B cell (primary cell): ENCODE measurements at regions not wholly inside any gene's neighbourhood (a gene's known extent, or its start where the extent isn't known, plus 50 kb on each side); places are given as distances from the start of the nearest gene placed in this dataset.

Source experiments
- ATAC-seq: fragments of 200-7000 bp; cut with Tn5 transposase; one replicate; pipeline ENCODE4 v1.10.0; 2021; ENCODE audit warnings: low read depth, mild to moderate bottlenecking, moderate number of reproducible peaks, moderate library complexity
- CTCF ChIA-PET: fragments of 350-600 bp; sonication (Branson Sonifier 250); formaldehyde crosslinking; loops from one replicate; lab custom pipeline; 2021; ENCODE audit warnings: antibody characterized with exemption, inconsistent platforms; lab: Charles Lee
- POLR2A ChIA-PET: fragments of 350-600 bp; sonication (Branson Sonifier 250); formaldehyde crosslinking; loops from one replicate; lab custom pipeline; 2021; ENCODE audit warnings: antibody characterized with exemption; lab: Charles Lee
- DNase-seq: peaks from one replicate; pipeline ENCODE4 v3.0.0; 2013
- H2AFZ ChIP-seq: 2 replicates; pipeline ENCODE4 v1.6.1; 2012; ENCODE audit warnings: mild to moderate bottlenecking, low read depth, low read length; ENCODE audit not compliant: insufficient read depth, poor library complexity, severe bottlenecking
- H3K27ac ChIP-seq, 2 donors: 1 replicate in 1 of 2; 2 replicates in 1 of 2; pipeline ENCODE4 v1.5.1; 2012 to 2013; ENCODE audit warnings: low read length in 2 of 2, mild to moderate bottlenecking in 2 of 2, moderate library complexity in 1 of 2
- H3K27me3 ChIP-seq, 4 experiments: fragments of 200-600 bp in 1 of 4; sonication (generic) in 1 of 4; replicated peaks in 1 of 4; 1 replicate in 2 of 4; 2 replicates in 2 of 4; pipeline versions ENCODE4 v1.6.1 to v1.7.0; 2013 to 2016; ENCODE audit warnings: low read length in 3 of 4, mild to moderate bottlenecking in 2 of 4, mixed read lengths in 1 of 4, moderate library complexity in 1 of 4; ENCODE audit not compliant: insufficient read depth in 4 of 4, control insufficient read depth in 3 of 4; ENCODE audit errors: control extremely low read depth in 1 of 4
- H3K36me3 ChIP-seq, 2 experiments: replicated peaks in 1 of 2; 1 replicate in 1 of 2; 2 replicates in 1 of 2; pipeline versions ENCODE4 v1.6.1 to v1.7.1; 2013; ENCODE audit warnings: low read length in 1 of 2; ENCODE audit not compliant: insufficient read depth in 2 of 2, control insufficient read depth in 1 of 2; ENCODE audit errors: control extremely low read depth in 1 of 2, extremely low read depth in 1 of 2
- H3K4me1 ChIP-seq, 2 donors: fragments of 200-600 bp in 1 of 2; sonication (generic) in 1 of 2; 1 replicate in 1 of 2; 2 replicates in 1 of 2; pipeline versions ENCODE4 v1.5.1 to v1.6.1; 2013 to 2017; ENCODE audit warnings: low read length in 2 of 2; ENCODE audit not compliant: control insufficient read depth in 2 of 2, insufficient read depth in 2 of 2
- H3K4me2 ChIP-seq: replicated peaks from 2 replicates; pipeline ENCODE3; 2012; ENCODE audit warnings: mild to moderate bottlenecking, low read depth, low read length; ENCODE audit not compliant: poor library complexity, severe bottlenecking
- H3K4me3 ChIP-seq, 5 experiments: fragments of 200-600 bp in 1 of 5; sonication (generic) in 1 of 5; 1 replicate in 3 of 5; 2 replicates in 2 of 5; pipeline versions ENCODE4 v1.5.1 to v1.7.0; 2011 to 2016; ENCODE audit warnings: low read length in 4 of 5, mild to moderate bottlenecking in 4 of 5, low read depth in 2 of 5, control low read depth in 1 of 5, moderate library complexity in 1 of 5; ENCODE audit not compliant: insufficient read depth in 1 of 5; ENCODE audit errors: control extremely low read depth in 1 of 5, extremely low read depth in 1 of 5
- H3K79me2 ChIP-seq: fragments of 200-600 bp; sonication (generic); one replicate; pipeline ENCODE4 v1.6.0; 2016; ENCODE audit warnings: low read length; ENCODE audit not compliant: control insufficient read depth, insufficient read depth
- H3K9ac ChIP-seq: fragments of 200-600 bp; sonication (generic); 2 replicates; pipeline ENCODE4 v1.6.1; 2017; ENCODE audit warnings: mild to moderate bottlenecking, low read length, moderate library complexity
- H3K9me3 ChIP-seq, 3 donors: one replicate each; pipeline versions ENCODE4 v1.6.1 to v1.7.1; 2013; ENCODE audit warnings: low read length in 2 of 3; ENCODE audit not compliant: control insufficient read depth in 2 of 3, insufficient read depth in 1 of 3; ENCODE audit errors: control extremely low read depth in 1 of 3
- H4K20me1 ChIP-seq: 2 replicates; pipeline ENCODE4 v1.6.0; 2012; ENCODE audit warnings: mild to moderate bottlenecking, low read length; ENCODE audit not compliant: insufficient read depth, control insufficient read depth, poor library complexity, severe bottlenecking
- H3K27ac Mint-ChIP-seq: one replicate; pipeline ENCODE4 v1.8.0; 2021; ENCODE audit warnings: mixed read lengths
- H3K27me3 Mint-ChIP-seq: one replicate; pipeline ENCODE4 v1.8.0; 2021; ENCODE audit warnings: mixed read lengths
- H3K4me1 Mint-ChIP-seq: one replicate; pipeline ENCODE4 v1.8.0; 2021; ENCODE audit warnings: mixed read lengths
- H3K4me3 Mint-ChIP-seq: one replicate; pipeline ENCODE4 v1.8.0; 2021; ENCODE audit warnings: mixed read lengths
- H3K9me3 Mint-ChIP-seq: one replicate; pipeline ENCODE4 v1.8.0; 2022; ENCODE audit warnings: mixed read lengths; ENCODE audit not compliant: insufficient read depth
- CTCF ChIP-seq: fragments of 200-600 bp; IDR thresholded peaks from one replicate; pipeline ENCODE4 v1.8.0; 2022; ENCODE audit warnings: antibody characterized with exemption, mild to moderate bottlenecking
- EZH2 ChIP-seq: IDR thresholded peaks from 2 replicates; pipeline ENCODE4 v1.6.1; 2012; ENCODE audit warnings: borderline replicate concordance, low read depth, mild to moderate bottlenecking, moderate library complexity, low read length; ENCODE audit not compliant: insufficient read depth, poor library complexity, severe bottlenecking
- WGBS: methylation state at CpG from one replicate; pipeline ENCODE4 v1.1.5; 2013; ENCODE audit warnings: missing lambda C conversion rate; ENCODE audit not compliant: insufficient coverage; 5-methylcytosine and 5-hydroxymethylcytosine counted together
- intact Hi-C: fragments of 100-400 bp; cut with micrococcal nuclease; formaldehyde crosslinking; loops from one replicate; pipeline ENCODE4 v1.10.0; 2022

GRCh38 chr18:23353459-23353858, 99.6 kb upstream of the RIOK3 start:
- no peak for ATAC-seq
- no peak for DNase-seq
- TF ChIP-seq EZH2: no peak
- TF ChIP-seq CTCF: no peak
- Histone ChIP-seq H3K4me3 (no peak overlapping the region), H3K9ac (no peak overlapping the region), H3K4me1 (peaks cover 5 to 14% of the 10 kb centered on the region in 2 donors), H4K20me1 (no peaks in the 10 kb centered on the region), H3K4me2 (no peak overlapping the region), H3K27ac (no peak overlapping the region), H3K36me3 (peaks cover 4 to 33% of the 10 kb centered on the region in 2 experiments), H2AFZ (no peak overlapping the region), H3K79me2 (no peaks in the 10 kb centered on the region), H3K27me3 (no peaks in the 10 kb centered on the region), H3K9me3 (peaks cover 0 to 8% (median 0%) of the 10 kb centered on the region in 3 donors)
- H3K27ac Mint-ChIP-seq: peak overlapping the region; percentile 6
- H3K4me1 Mint-ChIP-seq: peaks cover 22% of the 10 kb centered on the region
- 46% methylated on average over 3 of the region's 3 CpGs for WGBS
- intact Hi-C loops: loop anchor here (10.0 kb wide), 1 partner anchor 151 kb away; the partner anchor contains the start of gene RMC1
- CTCF ChIA-PET: interaction anchor here (0.6 to 11.5 kb wide), 3 partner anchors 116 to 281 kb away, joined by 3 to 182 read pairs (median 3); partner anchors contain the start of gene CABLES1
- H3K27me3 Mint-ChIP-seq: no peaks in the 10 kb centered on the region
- POLR2A ChIA-PET: interaction anchor here (0.5 to 0.7 kb wide), 3 partner anchors 90 to 171 kb away, joined by 6 to 15 read pairs (median 9); no protein-coding TSS in a partner anchor
- H3K9me3 Mint-ChIP-seq: peaks cover 5% of the 10 kb centered on the region
- no peak overlapping the region for H3K4me3 Mint-ChIP-seq

DNA sequence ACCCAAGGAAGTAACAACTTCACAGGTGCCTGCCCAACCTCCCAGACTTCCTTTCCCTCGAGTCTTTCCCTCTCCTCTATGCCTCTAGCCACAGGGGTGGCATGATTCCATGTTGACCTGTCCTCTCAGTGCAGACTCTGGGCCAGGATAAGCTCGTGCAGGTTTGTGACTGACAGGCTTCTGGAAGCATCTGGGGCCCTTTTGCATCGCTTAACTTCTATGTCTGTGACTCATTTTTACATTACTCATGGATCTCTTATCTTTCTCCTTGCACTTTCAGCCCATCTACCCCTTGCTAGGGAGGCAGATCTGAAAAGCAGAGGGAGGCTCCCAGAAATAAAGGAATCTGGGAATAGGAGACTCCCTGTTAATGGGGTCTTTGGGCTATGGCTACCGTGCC, 98.5 kb upstream of the RIOK3 start:
- Mint-ChIP-seq H3K9me3 (peaks cover 2% of the 10 kb centered on the region), H3K27ac (no peak overlapping the region), H3K27me3 (no peaks in the 10 kb centered on the region), H3K4me1 (peaks cover 32% of the 10 kb centered on the region), H3K4me3 (no peak overlapping the region)
- H3K4me1 ChIP-seq: peaks cover 16 to 24% of the 10 kb centered on the region in 2 donors
- ATAC-seq (no peak), DNase-seq (no peak)
- H3K36me3 ChIP-seq: peaks cover 4 to 28% of the 10 kb centered on the region in 2 experiments
- 82% methylated on average over 4 of the region's 4 CpGs for WGBS
- no peak for TF ChIP-seq EZH2
- TF ChIP-seq CTCF: no peak
- no peaks in the 10 kb centered on the region for H4K20me1 ChIP-seq
- no peak overlapping the region for H3K4me3 ChIP-seq
- no peak overlapping the region for H2AFZ ChIP-seq
- no peaks in the 10 kb centered on the region for H3K79me2 ChIP-seq
- H3K9me3 ChIP-seq: peaks cover 0 to 9% (median 0%) of the 10 kb centered on the region in 3 donors
- no peak overlapping the region for H3K27ac ChIP-seq
- intact Hi-C loops: loop anchor here (5.0 to 10.0 kb wide), 2 partner anchors 150 to 332 kb away; partner anchors contain the start of gene RMC1
- no peak overlapping the region for H3K4me2 ChIP-seq
- ChIA-PET POLR2A (no interaction called here), CTCF (interaction anchor here (11.5 kb wide), 1 partner anchor 222 kb away, joined by 182 read pairs; the partner anchor contains the start of gene CABLES1)
- H3K9ac ChIP-seq: no peak overlapping the region
- no peaks in the 10 kb centered on the region for H3K27me3 ChIP-seq
